ENCODE measurements at regions not wholly inside any gene's neighbourhood (a gene's known extent, or its start where the extent isn't known, plus 50 kb on each side); places are given as distances from the start of the nearest gene placed in this dataset.

DNA sequence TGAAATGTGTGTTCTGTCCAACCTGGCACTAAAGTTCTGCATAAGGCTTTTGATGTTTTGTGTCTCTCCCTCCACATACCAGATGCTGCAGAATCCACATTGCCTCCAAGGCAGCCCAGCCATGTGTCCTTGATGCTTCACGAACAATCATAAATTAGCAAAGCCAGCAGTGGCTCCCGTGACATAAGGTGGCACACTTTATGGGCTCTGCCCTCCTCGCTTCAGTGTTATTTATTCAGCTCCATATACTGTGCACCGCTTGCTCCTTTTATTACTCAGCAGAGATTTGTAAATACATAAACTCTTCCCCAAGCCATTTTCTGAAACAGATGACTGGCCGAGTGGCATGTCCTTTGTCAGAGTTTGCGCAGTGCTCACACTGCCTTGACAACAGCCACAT lies 112.8 kb upstream of the SLC35F3 start (continued):
- TF ChIP-seq ZNF501 (tag by site-specific recombination; IDR thresholded peaks at IDR 0.05) (no peak), ZNF133 (tag by site-specific recombination; IDR thresholded peaks at IDR 0.05) (no peak), TCF7L2 (IDR thresholded peaks at IDR 0.05; ENCODE audit: borderline replicate concordance, low read depth, low read length) (no peak), SCRT2 (tag by site-specific recombination; IDR thresholded peaks at IDR 0.05) (no peak), ZNF157 (tag by site-specific recombination; IDR thresholded peaks at IDR 0.05) (no peak)
- TF ChIP-seq, protein P1, sequence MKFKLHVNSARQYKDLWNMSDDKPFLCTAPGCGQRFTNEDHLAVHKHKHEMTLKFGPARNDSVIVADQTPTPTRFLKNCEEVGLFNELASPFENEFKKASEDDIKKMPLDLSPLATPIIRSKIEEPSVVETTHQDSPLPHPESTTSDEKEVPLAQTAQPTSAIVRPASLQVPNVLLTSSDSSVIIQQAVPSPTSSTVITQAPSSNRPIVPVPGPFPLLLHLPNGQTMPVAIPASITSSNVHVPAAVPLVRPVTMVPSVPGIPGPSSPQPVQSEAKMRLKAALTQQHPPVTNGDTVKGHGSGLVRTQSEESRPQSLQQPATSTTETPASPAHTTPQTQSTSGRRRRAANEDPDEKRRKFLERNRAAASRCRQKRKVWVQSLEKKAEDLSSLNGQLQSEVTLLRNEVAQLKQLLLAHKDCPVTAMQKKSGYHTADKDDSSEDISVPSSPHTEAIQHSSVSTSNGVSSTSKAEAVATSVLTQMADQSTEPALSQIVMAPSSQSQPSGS (tag by site-specific recombination; IDR thresholded peaks at IDR 0.05; ENCODE audit: low read depth), result no peak

DNA sequence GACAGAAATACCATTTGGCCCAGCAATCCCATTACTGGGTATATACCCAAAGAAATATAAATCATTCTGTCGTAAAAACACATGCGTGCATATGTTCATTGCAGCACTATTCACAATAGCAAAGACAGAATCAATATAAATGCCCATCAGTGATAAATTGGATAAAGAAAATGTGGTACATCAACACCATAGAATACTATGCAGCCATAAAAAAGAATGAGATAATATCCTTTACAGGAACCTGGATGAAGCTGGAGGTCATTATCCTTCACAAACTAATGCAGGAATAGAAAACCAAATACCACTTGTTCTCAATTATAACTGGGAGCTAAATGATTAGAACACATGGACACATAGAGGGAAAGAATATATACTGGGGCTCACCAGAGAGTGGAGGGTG lies 109.6 kb upstream of the SLC35F3 start:
- H3K36me3 ChIP-seq (ENCODE audit: control insufficient read depth in 2 of 2, insufficient read depth in 1 of 2, low read length in 2 of 2), result no peaks in the 10 kb centered on the region
- no peak overlapping the region for H3K4me3 ChIP-seq (ENCODE audit: low read depth, low read length)
- no peak overlapping the region for H3K27ac ChIP-seq (ENCODE audit: extremely low read depth, low read depth, low read length)
- TF ChIP-seq, protein P2, sequence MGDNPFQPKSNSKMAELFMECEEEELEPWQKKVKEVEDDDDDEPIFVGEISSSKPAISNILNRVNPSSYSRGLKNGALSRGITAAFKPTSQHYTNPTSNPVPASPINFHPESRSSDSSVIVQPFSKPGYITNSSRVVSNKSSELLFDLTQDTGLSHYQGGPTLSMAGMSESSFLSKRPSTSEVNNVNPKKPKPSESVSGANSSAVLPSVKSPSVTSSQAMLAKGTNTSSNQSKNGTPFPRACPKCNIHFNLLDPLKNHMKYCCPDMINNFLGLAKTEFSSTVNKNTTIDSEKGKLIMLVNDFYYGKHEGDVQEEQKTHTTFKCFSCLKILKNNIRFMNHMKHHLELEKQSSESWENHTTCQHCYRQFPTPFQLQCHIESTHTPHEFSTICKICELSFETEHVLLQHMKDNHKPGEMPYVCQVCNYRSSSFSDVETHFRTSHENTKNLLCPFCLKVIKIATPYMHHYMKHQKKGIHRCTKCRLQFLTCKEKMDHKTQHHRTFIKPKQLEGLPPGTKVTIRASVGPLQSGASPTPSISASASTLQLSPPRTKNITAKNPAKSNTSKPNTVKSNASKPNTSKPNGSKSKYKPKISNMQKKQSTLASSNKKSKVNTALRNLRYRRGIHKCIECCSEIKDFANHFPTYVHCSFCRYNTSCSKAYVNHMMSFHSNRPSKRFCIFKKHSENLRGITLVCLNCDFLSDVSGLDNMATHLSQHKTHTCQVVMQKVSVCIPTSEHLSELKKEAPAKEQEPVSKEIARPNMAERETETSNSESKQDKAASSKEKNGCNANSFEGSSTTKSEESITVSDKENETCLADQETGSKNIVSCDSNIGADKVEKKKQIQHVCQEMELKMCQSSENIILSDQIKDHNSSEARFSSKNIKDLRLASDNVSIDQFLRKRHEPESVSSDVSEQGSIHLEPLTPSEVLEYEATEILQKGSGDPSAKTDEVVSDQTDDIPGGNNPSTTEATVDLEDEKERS (tag by site-specific recombination; IDR thresholded peaks at IDR 0.05), result 0 out of 2 replicates have a peak, but pooled peaks have one; percentile 14
- TF ChIP-seq ZNF146 (tag by site-specific recombination; IDR thresholded peaks at IDR 0.05) (peak; percentile 64; the same call in 1 of the 2 replicates), ZBTB7A (tag by site-specific recombination; IDR thresholded peaks at IDR 0.05; ENCODE audit: low read depth) (no peak)
- H3K9me3 ChIP-seq (ENCODE audit: control insufficient read depth, insufficient read depth, low read depth, low read length), result no peaks in the 10 kb centered on the region
- no peaks in the 10 kb centered on the region for H3K4me1 ChIP-seq (ENCODE audit: control insufficient read depth, insufficient read depth, low read length)
- ChIA-PET CTCF (interaction anchor here (0.7 to 2.2 kb wide), 3 partner anchors 176 to 354 kb away, joined by 3 to 11 read pairs (median 5); no protein-coding TSS in a partner anchor), POLR2A (no interaction called here)

DNA sequence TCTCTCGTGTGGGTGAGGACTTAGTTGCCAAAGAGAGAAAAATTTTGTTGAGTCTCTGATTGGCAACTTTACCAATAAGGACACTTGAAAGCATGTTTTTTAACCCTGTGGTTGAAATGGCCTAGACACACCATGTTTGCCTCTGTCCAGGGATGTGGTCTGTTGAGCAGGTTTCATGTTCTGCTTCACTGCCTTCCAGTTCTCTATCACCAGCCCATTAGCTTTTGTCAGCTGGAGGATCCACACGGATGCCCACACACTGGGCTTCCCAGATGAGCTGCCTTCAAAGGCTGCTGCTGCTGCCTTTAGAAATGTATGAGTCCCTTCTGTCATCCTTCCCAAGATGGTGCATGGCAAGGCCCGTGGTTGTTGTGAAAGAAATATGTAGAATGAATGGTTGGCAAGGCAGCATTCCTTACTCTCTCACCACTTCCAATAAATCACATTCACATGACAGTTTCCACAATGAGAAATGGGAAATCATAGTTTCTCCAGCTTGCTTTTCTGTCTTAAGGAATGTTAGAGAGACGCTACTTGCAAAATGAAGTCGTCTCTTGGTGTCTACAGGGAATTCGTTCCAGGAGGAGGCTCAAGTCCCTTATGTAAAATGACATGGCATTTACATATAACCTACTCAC lies 108.2 kb upstream of the SLC35F3 start:
- H3K27ac ChIP-seq (ENCODE audit: extremely low read depth, low read depth, low read length), result no peak overlapping the region
- H3K9me3 ChIP-seq (ENCODE audit: control insufficient read depth, insufficient read depth, low read depth, low read length), result no peaks in the 10 kb centered on the region
- no peaks in the 10 kb centered on the region for H3K36me3 ChIP-seq (ENCODE audit: control insufficient read depth in 2 of 2, insufficient read depth in 1 of 2, low read length in 2 of 2)
- no peak overlapping the region for H3K4me3 ChIP-seq (ENCODE audit: low read depth, low read length)
- CTCF ChIA-PET, result interaction anchor here (2.2 kb wide), 1 partner anchor 355 kb away, joined by 11 read pairs; no protein-coding TSS in a partner anchor
- TF ChIP-seq ZNF558 (tag by site-specific recombination; IDR thresholded peaks at IDR 0.05) (no peak), ZNF248 (tag by site-specific recombination; IDR thresholded peaks at IDR 0.05) (no peak), ZNF140 (tag by site-specific recombination; IDR thresholded peaks at IDR 0.05) (no peak), ZNF221 (tag by site-specific recombination; IDR thresholded peaks at IDR 0.05; ENCODE audit: borderline replicate concordance) (no peak), ZNF785 (tag by site-specific recombination; IDR thresholded peaks at IDR 0.05) (no peak), ZNF664 (tag by site-specific recombination; IDR thresholded peaks at IDR 0.05) (no peak), KLF8 (tag by site-specific recombination; IDR thresholded peaks at IDR 0.05) (no peak)
- no peaks in the 10 kb centered on the region for H3K4me1 ChIP-seq (ENCODE audit: control insufficient read depth, insufficient read depth, low read length)
- POLR2A ChIA-PET, result no interaction called here

DNA sequence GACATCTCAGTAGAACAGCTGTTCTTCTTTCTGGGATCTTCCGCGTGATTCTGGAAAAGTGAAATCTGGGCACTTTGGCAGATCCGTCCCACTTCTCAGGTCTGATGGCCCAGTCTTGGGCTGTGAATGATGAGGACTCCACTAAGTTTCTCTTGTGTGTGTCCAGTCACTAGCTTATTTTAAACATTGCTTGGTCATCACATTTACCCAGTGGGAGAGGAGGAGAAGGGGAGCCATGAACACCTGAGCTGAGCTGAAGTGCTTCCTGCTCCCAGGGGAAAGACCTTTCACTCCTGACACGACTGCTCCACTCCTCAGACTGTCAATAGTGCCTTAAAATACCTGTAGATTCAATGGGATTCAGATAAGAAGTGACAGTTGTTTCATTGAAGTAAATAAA lies 101.9 kb upstream of the SLC35F3 start:
- Histone ChIP-seq H3K36me3 (ENCODE audit: control insufficient read depth in 2 of 2, insufficient read depth in 1 of 2, low read length in 2 of 2) (no peaks in the 10 kb centered on the region), H3K4me3 (ENCODE audit: low read depth, low read length) (no peak overlapping the region), H3K9me3 (ENCODE audit: control insufficient read depth, insufficient read depth, low read depth, low read length) (0 out of 2 replicates have a peak, but pooled peaks cover 5% of the 10 kb centered on the region), H3K27ac (ENCODE audit: extremely low read depth, low read depth, low read length) (no peak overlapping the region), H3K4me1 (ENCODE audit: control insufficient read depth, insufficient read depth, low read length) (no peaks in the 10 kb centered on the region)
- TF ChIP-seq ZNF585B (tag by site-specific recombination; IDR thresholded peaks at IDR 0.05) (no peak), KLF16 (tag by site-specific recombination; IDR thresholded peaks at IDR 0.05) (no peak)
- TF ChIP-seq, protein P3, sequence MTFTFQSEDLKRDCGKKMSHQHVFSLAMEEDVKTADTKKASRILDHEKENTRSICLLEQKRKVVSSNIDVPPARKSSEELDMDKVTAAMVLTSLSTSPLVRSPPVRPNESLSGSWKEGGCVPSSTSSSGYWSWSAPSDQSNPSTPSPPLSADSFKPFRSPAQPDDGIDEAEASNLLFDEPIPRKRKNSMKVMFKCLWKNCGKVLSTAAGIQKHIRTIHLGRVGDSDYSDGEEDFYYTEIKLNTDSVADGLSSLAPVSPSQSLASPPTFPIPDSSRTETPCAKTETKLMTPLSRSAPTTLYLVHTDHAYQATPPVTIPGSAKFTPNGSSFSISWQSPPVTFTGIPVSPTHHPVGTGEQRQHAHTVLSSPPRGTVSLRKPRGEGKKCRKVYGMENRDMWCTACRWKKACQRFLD (tag by site-specific recombination; IDR thresholded peaks at IDR 0.05), result no peak
- CTCF ChIA-PET, result interaction anchor here (1.4 to 1.6 kb wide), 2 partner anchors 10 to 12 kb away, joined by 3 to 4 read pairs; no protein-coding TSS in a partner anchor
- POLR2A ChIA-PET, result no interaction called here

Data from HEK293 (cell line).